ENCODE measurements at regions not wholly inside any gene's neighbourhood (a gene's known extent, or its start where the extent isn't known, plus 50 kb on each side); places are given as distances from the start of the nearest gene placed in this dataset.

DNA sequence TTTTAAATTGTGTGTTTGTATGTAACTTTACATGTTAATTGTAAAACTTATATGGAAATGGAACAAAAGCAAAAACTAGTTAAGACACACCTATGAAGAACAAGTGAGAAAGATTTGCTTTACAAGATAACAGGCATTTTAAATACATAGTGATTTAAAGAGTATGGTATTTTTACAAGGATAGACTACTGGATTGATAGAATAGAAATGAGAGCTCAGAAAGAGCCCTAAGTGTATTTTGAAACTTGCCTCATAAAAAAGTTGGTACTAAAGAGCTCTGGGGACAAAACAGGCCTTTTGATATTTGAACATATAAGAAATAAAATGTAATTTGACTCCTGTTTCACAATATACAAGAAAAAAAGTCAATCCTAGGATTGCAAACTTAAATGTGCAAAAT, 928.4 kb downstream of the REEP3 start:
- no peak for TF ChIP-seq POLR2A (IDR thresholded peaks at IDR 0.05; ENCODE audit: insufficient read depth in 1 of 2, low read depth in 2 of 2, low read length in 2 of 2)
- no peak for TF ChIP-seq FOSL1 (CRISPR knock-in tag; IDR thresholded peaks at IDR 0.05; ENCODE audit: borderline replicate concordance)
- TF ChIP-seq NFIC (IDR thresholded peaks at IDR 0.05; ENCODE audit: low read length), result no peak
- TF ChIP-seq ARNT (IDR thresholded peaks at IDR 0.05), result no peak
- no peak for TF ChIP-seq TOE1 (CRISPR knock-in tag; IDR thresholded peaks at IDR 0.05)

Measured in HepG2 (cell line).